Neural progenitor cell (in vitro differentiated cells): ENCODE measurements at regions not wholly inside any gene's neighbourhood (a gene's known extent, or its start where the extent isn't known, plus 50 kb on each side); places are given as distances from the start of the nearest gene placed in this dataset.

ENCODE experiments used
- CTCF ChIP-seq: fragments of 200-600 bp; sonication (generic); IDR thresholded peaks from 2 replicates; pipeline ENCODE4 v1.5.1; 2017; ENCODE audit warnings: antibody characterized with exemption, mild to moderate bottlenecking
- EZH2 ChIP-seq: fragments of 200-600 bp; sonication (generic); IDR thresholded peaks from 2 replicates; pipeline ENCODE4 v1.6.1; 2017; ENCODE audit warnings: antibody characterized with exemption, mild to moderate bottlenecking, moderate library complexity
- EZH2phosphoT487 ChIP-seq: fragments of 200-600 bp; sonication (generic); IDR thresholded peaks from 2 replicates; pipeline ENCODE4 v1.6.1; 2017; ENCODE audit warnings: antibody characterized with exemption

DNA sequence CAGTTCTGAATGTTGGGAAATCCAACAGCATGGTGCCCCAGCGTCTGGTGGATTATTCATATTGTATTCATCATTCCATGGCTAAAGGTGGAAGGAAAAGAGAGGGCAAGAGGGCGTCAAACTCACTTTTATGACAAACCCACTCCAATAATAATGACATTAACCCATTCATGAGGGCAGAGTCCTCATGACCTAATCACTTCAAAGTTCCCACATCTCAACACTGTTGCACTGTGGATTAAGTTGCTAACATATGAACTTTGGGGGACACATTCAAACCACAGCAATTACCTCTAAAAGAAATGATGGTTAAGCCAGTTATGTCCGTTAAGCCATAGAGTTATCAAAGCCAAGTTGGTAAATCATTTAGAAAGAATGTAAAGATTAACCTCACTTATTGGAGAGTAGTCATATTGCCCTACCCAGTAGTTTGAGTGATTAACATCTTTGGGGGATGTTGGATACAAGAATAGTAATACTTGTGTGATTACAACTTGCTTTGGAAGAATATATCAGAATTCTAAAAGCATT is 212.4 kb upstream of the FLRT2 start:
- TF ChIP-seq EZH2phosphoT487: no peak
- TF ChIP-seq EZH2: no peak
- no peak for TF ChIP-seq CTCF
